Stimulated activated CD8-positive, alpha-beta memory T cell treated with anti-CD3 and anti-CD28 coated beads, Interleukin-15, amount 100 ng/mL, for 1 hour (primary cell): ENCODE measurements at regions not wholly inside any gene's neighbourhood (a gene's known extent, or its start where the extent isn't known, plus 50 kb on each side); places are given as distances from the start of the nearest gene placed in this dataset.

ENCODE experiments used
- DNase-seq: peaks from one replicate; pipeline ENCODE4 v3.0.0-alpha.2; 2020; ENCODE audit warnings: low read depth

GRCh38 chr1:29812408-29813135 lies 576.2 kb downstream of the PTPRU start:
- no peak for DNase-seq

GRCh38 chr1:29811727-29812407 lies 575.5 kb downstream of the PTPRU start:
- no peak for DNase-seq

- no peak for DNase-seq
Measured at GRCh38 chr1:29811247-29811646, 574.9 kb downstream of the PTPRU start.

GRCh38 chr1:29810121-29811120 lies 574.1 kb downstream of the PTPRU start:
- no peak for DNase-seq

- DNase-seq: no peak
Measured at GRCh38 chr1:29809446-29810120, 573.3 kb downstream of the PTPRU start.

GRCh38 chr1:29808141-29808995 lies 572.0 kb downstream of the PTPRU start:
- DNase-seq: no peak

GRCh38 chr1:29807689-29808088 lies 571.4 kb downstream of the PTPRU start:
- DNase-seq: no peak

- no peak for DNase-seq
Measured at GRCh38 chr1:29806646-29807319, 570.5 kb downstream of the PTPRU start.

- DNase-seq: no peak
Measured at GRCh38 chr1:29805896-29806160, 569.5 kb downstream of the PTPRU start.

- no peak for DNase-seq
Measured at GRCh38 chr1:29805122-29805895, 569.0 kb downstream of the PTPRU start.

- no peak for DNase-seq
Measured at GRCh38 chr1:29804181-29804899, 568.0 kb downstream of the PTPRU start.

GRCh38 chr1:29803486-29803885 lies 567.2 kb downstream of the PTPRU start:
- DNase-seq: no peak

- no peak for DNase-seq
Measured at GRCh38 chr1:29802181-29803068, 566.1 kb downstream of the PTPRU start.

GRCh38 chr1:29801561-29801973 lies 565.2 kb downstream of the PTPRU start:
- no peak for DNase-seq

GRCh38 chr1:29801003-29801402 lies 564.7 kb downstream of the PTPRU start:
- no peak for DNase-seq

GRCh38 chr1:29800522-29800956 lies 564.2 kb downstream of the PTPRU start:
- DNase-seq: no peak

- DNase-seq: no peak
Measured at GRCh38 chr1:29800120-29800519, 563.8 kb downstream of the PTPRU start.
